GM12864 (cell line): ENCODE measurements at regions not wholly inside any gene's neighbourhood (a gene's known extent, or its start where the extent isn't known, plus 50 kb on each side); places are given as distances from the start of the nearest gene placed in this dataset.

Source experiments
- DNase-seq: peaks from one replicate; pipeline ENCODE4 v3.0.0-alpha.2; 2011; ENCODE audit warnings: low read depth
- H3K4me3 ChIP-seq: 2 replicates; pipeline ENCODE4 v1.5.1; 2011; ENCODE audit warnings: mild to moderate bottlenecking, low read depth, low read length, control low read depth
- TF ChIP-seq, protein P1 (sequence below): IDR thresholded peaks from 2 replicates; pipeline ENCODE4 v1.5.1; 2011; ENCODE audit warnings: low read depth, mild to moderate bottlenecking, moderate library complexity, low read length, control low read depth, inconsistent platforms; ENCODE audit errors: missing control alignments

DNA sequence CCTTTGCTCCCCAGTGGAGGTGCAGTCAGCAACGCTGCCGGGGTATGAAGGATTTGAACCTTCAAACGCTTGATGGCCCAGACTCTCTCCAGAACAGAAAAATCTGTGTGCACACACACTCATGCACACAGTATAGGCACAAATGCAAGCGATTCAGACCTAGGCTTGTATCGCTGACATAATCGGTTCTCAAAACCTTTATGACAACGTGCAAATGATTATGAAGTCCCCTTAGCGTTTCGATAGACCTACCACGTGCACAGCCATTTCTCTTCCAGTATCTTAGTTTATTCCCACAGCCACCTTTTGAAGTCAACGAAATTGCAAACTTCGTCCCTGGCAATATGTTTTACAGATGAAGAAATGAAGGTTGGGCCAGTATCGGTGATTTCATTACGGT, 138.9 kb upstream of the MYCN start:
- TF ChIP-seq, protein P1, sequence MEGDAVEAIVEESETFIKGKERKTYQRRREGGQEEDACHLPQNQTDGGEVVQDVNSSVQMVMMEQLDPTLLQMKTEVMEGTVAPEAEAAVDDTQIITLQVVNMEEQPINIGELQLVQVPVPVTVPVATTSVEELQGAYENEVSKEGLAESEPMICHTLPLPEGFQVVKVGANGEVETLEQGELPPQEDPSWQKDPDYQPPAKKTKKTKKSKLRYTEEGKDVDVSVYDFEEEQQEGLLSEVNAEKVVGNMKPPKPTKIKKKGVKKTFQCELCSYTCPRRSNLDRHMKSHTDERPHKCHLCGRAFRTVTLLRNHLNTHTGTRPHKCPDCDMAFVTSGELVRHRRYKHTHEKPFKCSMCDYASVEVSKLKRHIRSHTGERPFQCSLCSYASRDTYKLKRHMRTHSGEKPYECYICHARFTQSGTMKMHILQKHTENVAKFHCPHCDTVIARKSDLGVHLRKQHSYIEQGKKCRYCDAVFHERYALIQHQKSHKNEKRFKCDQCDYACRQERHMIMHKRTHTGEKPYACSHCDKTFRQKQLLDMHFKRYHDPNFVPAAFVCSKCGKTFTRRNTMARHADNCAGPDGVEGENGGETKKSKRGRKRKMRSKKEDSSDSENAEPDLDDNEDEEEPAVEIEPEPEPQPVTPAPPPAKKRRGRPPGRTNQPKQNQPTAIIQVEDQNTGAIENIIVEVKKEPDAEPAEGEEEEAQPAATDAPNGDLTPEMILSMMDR = no peak
- no peak for DNase-seq
- H3K4me3 ChIP-seq = no peak overlapping the region

DNA sequence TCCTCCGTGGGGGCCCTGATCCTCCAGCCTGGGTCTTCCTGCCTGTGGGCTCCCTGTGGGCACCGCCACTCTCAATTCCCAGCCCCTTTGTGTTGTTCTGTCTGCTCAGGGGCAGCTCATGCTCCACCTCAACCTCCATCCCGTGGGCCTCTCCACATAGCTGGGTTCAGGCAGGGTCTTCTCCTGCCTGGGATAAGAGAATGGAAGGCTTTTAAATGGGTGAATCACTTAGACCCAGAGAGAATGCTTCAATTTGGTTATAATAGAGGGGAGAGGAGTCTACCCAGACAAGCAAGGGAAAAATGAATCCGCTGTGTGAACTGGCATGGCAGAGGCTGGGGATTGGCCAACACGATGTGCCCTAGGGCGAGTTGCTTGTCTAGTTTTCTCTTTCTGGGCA, 138.4 kb upstream of the MYCN start:
- TF ChIP-seq, protein P1 = no peak
- no peak overlapping the region for H3K4me3 ChIP-seq

DNA sequence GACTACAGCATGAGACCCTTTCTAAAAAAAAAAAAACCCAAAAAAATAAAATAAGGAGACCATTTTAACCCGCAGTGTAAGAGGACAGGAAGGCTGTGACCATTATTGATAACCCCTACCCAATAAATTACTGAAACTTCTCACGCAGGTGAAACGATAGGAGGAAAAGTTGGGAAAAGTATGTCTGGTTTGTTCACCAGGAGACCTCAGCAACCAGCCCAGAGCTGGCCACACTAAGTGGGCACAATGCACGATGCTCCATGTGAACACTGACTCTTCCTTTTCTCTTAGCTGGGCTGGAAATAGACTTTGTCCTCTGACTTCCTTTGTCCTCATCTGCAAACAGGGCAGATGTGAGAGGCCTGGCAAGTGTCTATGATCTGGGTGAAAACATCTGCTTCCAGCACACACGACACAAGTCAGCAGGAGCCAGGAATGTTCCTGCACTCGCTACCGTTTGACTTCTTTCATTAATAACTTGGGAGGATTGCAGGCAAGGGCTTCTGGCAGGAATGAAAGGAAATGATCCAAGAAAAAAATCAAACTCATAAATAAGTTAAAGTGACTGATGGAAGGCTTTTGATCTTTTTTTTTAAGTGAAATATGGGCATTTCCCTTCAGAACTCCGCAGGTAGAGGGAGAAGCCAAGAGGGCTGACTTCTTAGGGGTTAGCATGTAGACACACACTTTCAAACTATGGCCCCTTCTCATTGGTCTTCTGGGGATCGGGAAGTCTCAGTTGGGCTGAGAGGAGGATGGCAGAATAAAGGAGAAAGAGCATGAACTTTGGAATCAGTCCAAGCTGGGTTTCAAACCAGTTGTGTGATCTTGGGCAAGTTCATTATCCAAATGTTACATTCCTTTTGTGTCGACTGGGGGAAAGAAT, 137.4 kb upstream of the MYCN start:
- H3K4me3 ChIP-seq = no peak overlapping the region
- no peak for DNase-seq
- TF ChIP-seq, protein P1 = no peak

More for the DNA sequence above, 138.4 kb upstream of the MYCN start:
- DNase-seq = no peak

DNA sequence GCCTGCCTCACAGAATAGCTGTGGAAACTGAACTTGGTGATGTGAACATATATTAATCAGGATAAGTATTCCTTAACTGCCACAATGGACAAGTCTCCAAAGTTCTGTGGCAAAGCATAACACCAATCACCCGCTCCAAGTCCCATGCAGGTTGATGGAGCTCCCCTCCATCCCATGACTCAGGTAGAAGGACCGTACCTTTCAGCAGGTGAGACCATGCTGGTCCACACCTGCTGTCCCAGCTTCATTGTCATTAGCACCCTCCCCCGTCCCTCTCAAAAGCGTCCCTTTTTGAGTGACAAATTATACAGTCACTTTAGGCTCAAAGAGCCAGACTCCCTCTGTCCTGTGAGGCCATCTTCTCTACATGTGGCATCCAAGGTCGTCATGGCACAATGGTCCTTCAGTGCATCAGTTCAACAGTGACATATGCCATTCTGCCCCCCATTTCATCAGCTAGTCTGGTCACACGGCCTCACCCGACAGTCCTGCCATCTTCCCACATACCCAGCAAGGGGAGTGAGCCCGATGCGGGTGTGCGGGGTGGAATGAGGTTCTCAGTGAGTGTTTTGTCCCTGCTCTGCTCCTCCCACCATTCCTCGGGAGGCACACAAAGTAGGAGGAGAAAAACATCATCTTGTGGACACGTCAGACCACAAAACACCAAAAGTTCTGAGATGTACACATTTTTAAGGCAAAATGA, 136.7 kb upstream of the MYCN start:
- DNase-seq = no peak
- TF ChIP-seq, protein P1 = no peak
- H3K4me3 ChIP-seq = no peak overlapping the region

DNA sequence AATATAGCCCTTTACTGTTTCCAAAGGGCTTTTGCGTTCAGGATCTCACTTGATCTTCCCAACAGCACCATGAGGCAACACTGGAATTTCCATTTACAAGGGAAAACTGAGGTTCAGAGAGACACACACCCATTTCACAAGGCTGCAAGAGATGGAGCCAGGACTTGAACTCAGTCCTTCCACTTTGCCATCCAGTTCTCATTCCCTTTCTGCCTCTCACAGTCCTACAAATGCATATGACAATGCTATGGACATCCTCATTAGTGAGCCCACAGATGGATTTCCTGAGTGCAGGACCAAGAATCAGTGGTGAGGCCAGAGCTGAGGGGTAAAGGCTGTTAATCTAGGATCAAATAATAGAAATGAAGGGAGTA, 136.1 kb upstream of the MYCN start:
- no peak overlapping the region for H3K4me3 ChIP-seq
- TF ChIP-seq, protein P1 = no peak
- DNase-seq = no peak

DNA sequence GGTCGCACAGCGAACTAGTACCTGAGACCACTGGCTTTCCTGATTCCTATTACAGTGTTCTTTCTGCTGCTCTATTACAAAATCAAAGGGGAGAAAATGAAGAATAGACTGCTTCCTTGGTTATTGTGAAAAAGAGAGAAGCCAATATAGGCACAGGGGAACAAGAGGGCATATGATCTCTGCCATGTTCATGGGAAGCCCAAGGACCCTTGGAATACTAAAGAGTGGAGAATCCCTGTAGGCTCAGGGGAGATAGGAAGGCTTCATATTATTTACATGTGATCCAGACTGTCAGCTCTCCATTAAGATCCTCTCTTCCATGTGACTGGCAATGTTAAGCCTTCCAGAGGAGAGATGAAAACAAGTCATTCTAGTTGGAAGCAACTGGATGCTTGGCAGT, 135.7 kb upstream of the MYCN start:
- H3K4me3 ChIP-seq = no peak overlapping the region
- TF ChIP-seq, protein P1 = no peak
- no peak for DNase-seq

DNA sequence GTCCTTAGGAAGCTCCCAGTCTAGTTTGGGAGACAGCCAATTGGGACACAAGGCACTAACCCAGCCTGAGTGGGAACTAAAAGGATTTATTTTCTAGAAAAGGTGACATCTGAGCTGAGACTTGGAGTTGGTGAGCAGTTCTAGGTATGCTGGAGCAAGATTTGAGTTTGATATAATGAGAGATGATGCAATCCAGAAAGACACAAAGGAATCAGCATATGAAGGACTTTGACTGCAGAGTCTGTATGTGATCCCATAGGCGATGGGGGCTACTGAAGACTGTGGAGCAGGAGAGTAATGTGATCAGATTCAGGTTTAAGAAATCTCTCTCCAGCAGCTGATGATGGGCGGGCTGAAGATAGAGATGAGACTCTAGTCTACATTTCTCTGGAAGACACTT, 135.1 kb upstream of the MYCN start:
- no peak for DNase-seq
- H3K4me3 ChIP-seq = no peak overlapping the region
- TF ChIP-seq, protein P1 = no peak
